Muscle layer of colon (tissue), 2 donors: ENCODE measurements at regions not wholly inside any gene's neighbourhood (a gene's known extent, or its start where the extent isn't known, plus 50 kb on each side); places are given as distances from the start of the nearest gene placed in this dataset.
"Not testable (repeated sequence)": the region's sequence is repeated elsewhere in the genome, so short reads cannot be mapped to it uniquely, and the experiment has no call there.

Experiments
- H3K27ac ChIP-seq: one replicate; pipeline ENCODE4 v1.7.0; 2013; ENCODE audit warnings: low read depth, mild to moderate bottlenecking, low read length, moderate library complexity
- H3K27me3 ChIP-seq, 2 donors: one replicate each; pipeline ENCODE4 v1.7.0; 2013; ENCODE audit warnings: low read length in 2 of 2, mild to moderate bottlenecking in 2 of 2; ENCODE audit not compliant: insufficient read depth in 2 of 2, control insufficient read depth in 1 of 2
- H3K36me3 ChIP-seq: one replicate; pipeline ENCODE4 v1.7.0; 2013; ENCODE audit warnings: mild to moderate bottlenecking, low read length; ENCODE audit not compliant: insufficient read depth
- H3K4me1 ChIP-seq: one replicate; pipeline ENCODE4 v1.7.0; 2013; ENCODE audit warnings: mild to moderate bottlenecking, low read length; ENCODE audit not compliant: insufficient read depth
- H3K4me3 ChIP-seq, 2 donors: one replicate each; pipeline ENCODE4 v1.7.0; 2013; ENCODE audit warnings: low read length in 2 of 2, low read depth in 1 of 2, mild to moderate bottlenecking in 1 of 2, moderate library complexity in 1 of 2
- H3K9ac ChIP-seq: one replicate; pipeline ENCODE4 v1.7.0; 2013; ENCODE audit warnings: low read length
- H3K9me3 ChIP-seq: one replicate; pipeline ENCODE4 v1.7.0; 2013; ENCODE audit warnings: mild to moderate bottlenecking, low read length
- donor health status: abdominal sarcoma.
- donor health status: Adenocarcinoma of cecum.

DNA sequence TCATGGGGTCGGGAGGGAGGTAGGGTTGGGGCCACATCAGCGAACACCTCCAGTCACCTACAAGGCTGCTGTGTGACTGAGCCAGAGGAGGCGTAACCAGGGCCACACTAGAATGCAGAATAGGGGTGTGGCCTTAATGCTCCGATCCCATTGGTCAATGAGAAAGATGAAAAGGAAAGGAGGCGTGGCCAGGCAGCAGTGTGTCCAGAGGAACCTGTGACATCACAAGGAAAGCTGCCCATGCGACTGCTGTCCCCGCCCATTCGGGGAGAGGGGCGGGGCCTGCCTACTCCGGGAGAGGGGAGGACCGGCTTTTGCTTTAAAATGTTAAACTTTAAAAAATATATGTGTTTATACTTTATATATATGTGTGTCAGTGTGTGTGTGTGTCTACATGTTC, 150.7 kb downstream of the TBC1D2B start:
- not testable (repeated sequence) for H3K4me3 ChIP-seq

GRCh38 chr15:77926296-77926695, 151.2 kb downstream of the TBC1D2B start:
- not testable (repeated sequence) for H3K9me3 ChIP-seq, H3K36me3 ChIP-seq, H3K4me1 ChIP-seq, H3K4me3 ChIP-seq, H3K27ac ChIP-seq, H3K27me3 ChIP-seq, H3K9ac ChIP-seq

More for the DNA sequence above, 150.7 kb downstream of the TBC1D2B start:
- not testable (repeated sequence) for H3K36me3 ChIP-seq, H3K4me1 ChIP-seq, H3K9me3 ChIP-seq, H3K27me3 ChIP-seq, H3K27ac ChIP-seq, H3K9ac ChIP-seq

GRCh38 chr15:77925101-77925500, 152.4 kb downstream of the TBC1D2B start:
- not testable (repeated sequence) for H3K9me3 ChIP-seq, H3K4me3 ChIP-seq, H3K4me1 ChIP-seq, H3K27ac ChIP-seq, H3K9ac ChIP-seq, H3K27me3 ChIP-seq, H3K36me3 ChIP-seq

DNA sequence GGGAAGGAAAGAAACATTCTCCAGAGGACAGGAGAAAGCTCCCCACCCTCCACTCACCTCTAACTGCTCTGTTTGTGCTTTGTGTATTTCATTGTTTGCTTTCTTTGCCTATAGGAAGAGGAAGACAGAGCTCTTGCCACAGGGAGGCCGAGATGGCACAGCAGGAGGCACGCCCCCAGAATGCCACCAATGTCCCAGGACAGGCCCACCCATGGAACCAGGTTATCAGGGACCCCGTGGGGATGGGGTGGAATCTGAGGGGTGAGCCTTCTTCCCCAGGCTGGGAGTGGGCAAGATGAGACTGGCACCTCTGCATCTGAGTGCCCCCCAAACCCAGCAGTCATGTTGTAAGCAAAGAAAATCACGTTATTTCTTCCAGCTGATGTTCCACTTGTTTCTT, 155.8 kb downstream of the TBC1D2B start:
- H3K4me3 ChIP-seq, result no peak overlapping the region
- H3K36me3 ChIP-seq, result no peaks in the 10 kb centered on the region
- H3K9ac ChIP-seq, result no peak overlapping the region
- no peaks in the 10 kb centered on the region for H3K9me3 ChIP-seq
- no peaks in the 10 kb centered on the region for H3K4me1 ChIP-seq
- no peaks in the 10 kb centered on the region for H3K27me3 ChIP-seq
- H3K27ac ChIP-seq, result no peak overlapping the region

- H3K27me3 ChIP-seq, H3K27ac ChIP-seq, H3K36me3 ChIP-seq, H3K9me3 ChIP-seq, H3K4me3 ChIP-seq, H3K4me1 ChIP-seq, H3K9ac ChIP-seq: not testable (repeated sequence)
Observed at GRCh38 chr15:77916966-77917635, 160.4 kb downstream of the TBC1D2B start.

- H3K36me3 ChIP-seq, H3K4me1 ChIP-seq, H3K9me3 ChIP-seq, H3K27ac ChIP-seq, H3K4me3 ChIP-seq, H3K9ac ChIP-seq, H3K27me3 ChIP-seq: not testable (repeated sequence)
Observed at GRCh38 chr15:77915961-77916330, 161.6 kb downstream of the TBC1D2B start.

DNA sequence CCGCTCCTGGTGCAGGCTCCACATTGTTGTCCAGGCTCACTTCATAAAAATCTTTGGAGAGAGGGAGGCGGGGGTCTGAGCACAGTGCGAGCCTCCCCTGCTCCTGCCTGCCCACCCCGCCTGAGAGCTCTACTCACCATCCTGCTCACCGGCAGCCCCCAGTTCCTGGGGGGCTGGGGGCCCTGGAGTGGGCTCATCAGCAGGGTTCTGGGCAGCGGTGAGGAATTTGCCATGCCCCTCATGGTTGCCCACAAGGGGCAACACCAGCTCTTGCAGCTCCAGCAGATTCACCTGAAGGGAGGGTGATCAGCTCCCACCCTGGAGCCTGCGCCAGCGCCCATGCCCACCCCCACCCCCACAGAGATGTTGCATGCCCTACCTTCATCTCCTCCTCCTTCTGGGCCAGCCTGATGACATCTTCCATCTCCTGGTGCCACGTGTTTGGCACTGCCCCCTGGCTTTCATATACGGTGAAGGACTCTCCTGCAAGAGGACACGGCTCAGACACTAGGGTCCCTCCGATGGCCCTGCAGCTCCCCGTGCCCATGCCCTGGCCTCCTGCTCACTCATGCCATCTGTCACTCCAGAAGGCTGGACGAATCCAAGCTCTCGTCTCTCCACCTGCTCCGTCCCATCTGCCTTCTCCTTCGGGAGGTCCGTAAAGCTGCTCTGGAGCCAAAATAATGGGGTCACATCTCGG, 162.1 kb downstream of the TBC1D2B start:
- H3K27ac ChIP-seq, result no peak overlapping the region
- no peaks in the 10 kb centered on the region for H3K9me3 ChIP-seq
- no peaks in the 10 kb centered on the region for H3K4me1 ChIP-seq
- no peak overlapping the region for H3K4me3 ChIP-seq
- no peak overlapping the region for H3K9ac ChIP-seq
- no peaks in the 10 kb centered on the region for H3K27me3 ChIP-seq
- H3K36me3 ChIP-seq, result no peaks in the 10 kb centered on the region

DNA sequence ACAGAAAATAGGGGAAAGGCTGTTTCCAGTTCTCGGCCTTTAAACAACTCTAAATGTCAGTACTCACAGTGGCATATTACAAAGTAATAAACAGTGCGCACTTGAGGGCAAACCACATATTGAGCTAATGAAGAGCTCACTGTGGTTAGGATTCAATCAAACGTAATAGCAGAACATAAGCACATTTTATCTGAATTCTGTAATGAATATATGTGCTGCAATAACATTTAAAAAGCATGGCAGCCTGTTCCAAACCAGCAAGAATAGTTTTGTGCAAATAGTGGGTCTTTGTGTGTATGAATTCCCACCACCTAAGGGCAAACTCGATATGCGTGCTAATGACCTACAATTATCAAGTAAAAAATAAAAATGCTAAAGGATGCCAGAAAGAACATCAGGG, 163.0 kb downstream of the TBC1D2B start:
- H3K27me3 ChIP-seq, H3K36me3 ChIP-seq, H3K4me1 ChIP-seq, H3K9me3 ChIP-seq, H3K4me3 ChIP-seq, H3K9ac ChIP-seq, H3K27ac ChIP-seq: not testable (repeated sequence)

GRCh38 chr15:77910030-77910911, 167.2 kb downstream of the TBC1D2B start:
- not testable (repeated sequence) for H3K4me1 ChIP-seq, H3K27me3 ChIP-seq, H3K36me3 ChIP-seq, H3K4me3 ChIP-seq, H3K27ac ChIP-seq, H3K9me3 ChIP-seq, H3K9ac ChIP-seq

GRCh38 chr15:77909182-77909940, 168.2 kb downstream of the TBC1D2B start:
- Histone ChIP-seq H3K27ac (no peak overlapping the region), H3K36me3 (no peaks in the 10 kb centered on the region), H3K9ac (no peak overlapping the region), H3K4me1 (no peaks in the 10 kb centered on the region), H3K4me3 (no peak overlapping the region), H3K27me3 (no peaks in the 10 kb centered on the region), H3K9me3 (no peaks in the 10 kb centered on the region)

DNA sequence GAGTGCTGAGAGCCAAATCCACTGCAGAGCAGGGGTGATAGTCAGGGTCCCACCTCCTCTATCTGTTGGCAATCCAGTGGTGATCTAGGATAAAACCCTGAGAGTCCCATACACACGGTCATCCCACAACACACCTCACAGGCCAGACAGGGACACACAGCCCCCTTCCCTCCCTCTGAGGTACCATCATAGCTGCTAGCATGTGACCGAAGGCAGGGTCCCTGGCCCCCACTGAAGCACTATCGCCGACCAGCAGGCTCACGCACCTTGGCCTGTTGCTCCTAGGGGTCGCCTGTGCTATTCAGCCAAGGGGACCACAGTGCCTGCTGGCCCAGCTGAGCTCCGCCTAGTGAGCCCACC, 168.8 kb downstream of the TBC1D2B start:
- H3K4me1 ChIP-seq, H3K4me3 ChIP-seq, H3K36me3 ChIP-seq, H3K9me3 ChIP-seq, H3K9ac ChIP-seq, H3K27ac ChIP-seq, H3K27me3 ChIP-seq: not testable (repeated sequence)
